ENCODE measurements at regions not wholly inside any gene's neighbourhood (a gene's known extent, or its start where the extent isn't known, plus 50 kb on each side); places are given as distances from the start of the nearest gene placed in this dataset.

DNA sequence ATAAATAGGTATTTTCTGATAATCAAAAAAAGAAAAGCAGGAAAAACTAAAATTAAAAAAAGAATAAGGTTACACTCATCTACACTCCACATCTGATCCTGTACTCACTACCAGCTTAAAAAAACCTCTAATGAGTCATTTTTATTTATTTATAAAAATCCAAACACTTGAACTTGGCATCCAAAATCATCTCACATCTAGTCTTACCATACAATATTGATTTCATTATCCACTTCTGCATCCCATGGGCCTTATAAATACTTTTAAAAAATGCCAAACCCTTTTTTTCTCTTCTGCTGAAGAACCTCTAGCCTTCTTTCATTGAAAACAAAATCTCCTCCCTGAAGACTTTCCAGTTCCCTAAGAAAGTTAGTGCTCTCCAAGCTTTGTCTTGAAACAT is 109.7 kb downstream of the TMTC3 start:
- DNase-seq = no peak

- DNase-seq = no peak
These were observed 111.4 kb downstream of the TMTC3 start for GRCh38 chr12:88253371-88253978.

DNA sequence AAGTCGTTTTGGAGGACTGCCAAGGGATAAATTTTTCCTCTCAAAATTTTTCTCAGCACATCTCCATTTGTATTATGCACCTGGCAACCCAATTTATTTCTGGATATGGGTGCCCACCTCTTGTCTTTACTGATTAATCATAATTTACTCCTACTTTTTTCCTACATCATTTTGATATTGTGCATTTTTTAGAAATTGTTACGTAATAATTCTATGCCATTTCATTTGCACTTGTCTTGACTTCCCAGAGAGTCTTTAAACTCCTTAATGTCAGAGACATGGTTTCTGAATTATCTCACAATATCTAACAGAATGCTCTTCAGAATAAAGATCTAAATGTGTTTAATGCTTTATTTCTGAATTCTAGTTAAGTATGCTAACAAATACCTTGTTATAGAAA is 113.1 kb downstream of the TMTC3 start:
- no peak for DNase-seq

DNA sequence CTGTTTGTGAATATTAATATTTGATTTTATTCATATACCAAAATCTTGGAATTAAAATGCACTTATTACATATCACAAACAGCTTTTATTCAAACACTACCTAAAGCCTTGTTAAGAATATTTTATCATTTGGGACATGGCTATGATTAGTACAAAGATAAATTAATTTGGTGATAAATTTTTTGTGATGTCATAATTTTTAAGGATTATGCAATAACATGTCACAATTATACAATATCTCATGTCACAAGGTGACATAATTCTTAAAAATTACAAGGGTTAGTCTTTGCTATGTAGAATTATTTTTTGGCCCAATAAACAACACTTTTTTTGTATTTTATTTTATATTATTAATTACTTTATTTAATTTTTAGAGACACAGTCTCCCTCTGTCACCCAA is 113.7 kb downstream of the TMTC3 start:
- no peak for DNase-seq

- DNase-seq = no peak
These were observed 116.3 kb downstream of the TMTC3 start for GRCh38 chr12:88258396-88258795.

- no peak for DNase-seq
These were observed 124.8 kb downstream of the TMTC3 start for GRCh38 chr12:88266806-88267360.

DNA sequence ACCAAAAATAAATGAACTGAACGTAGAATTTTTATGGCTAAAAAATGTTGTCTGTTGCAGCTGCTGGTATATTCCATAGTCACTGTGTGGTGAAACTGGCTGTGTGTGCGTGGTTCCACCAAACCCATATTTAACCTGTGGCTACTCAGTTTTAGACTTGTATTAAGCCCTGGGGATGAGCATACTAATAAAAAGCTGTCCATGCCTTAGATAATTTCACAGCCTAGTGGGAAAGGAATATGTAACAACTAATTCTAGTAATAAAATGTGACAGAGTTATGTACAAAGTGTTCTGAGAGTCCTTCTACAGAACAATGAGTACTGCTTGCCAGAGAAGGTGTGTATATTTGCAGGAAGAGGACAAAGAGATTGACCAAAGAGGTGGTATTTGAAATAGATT is 125.5 kb downstream of the TMTC3 start:
- DNase-seq = no peak

DNA sequence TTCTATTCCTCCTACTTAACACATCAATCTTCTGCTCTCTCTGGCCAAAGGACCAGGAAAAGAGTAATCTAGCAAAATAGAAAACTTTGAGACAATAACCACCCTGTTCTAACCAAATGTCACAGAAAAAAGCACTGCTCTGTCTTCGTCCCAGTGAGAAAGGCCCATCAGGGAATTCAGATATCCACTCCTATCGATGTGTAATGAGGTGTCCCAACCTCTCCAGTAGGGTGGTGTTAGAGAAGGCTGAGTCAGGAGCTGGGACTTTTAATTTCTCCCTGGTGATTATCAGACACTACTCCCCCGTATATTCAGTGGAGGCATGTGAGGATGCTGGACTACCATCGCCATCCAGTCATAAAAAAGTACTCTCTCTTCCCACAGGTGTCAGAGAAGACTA is 130.3 kb downstream of the TMTC3 start:
- DNase-seq = no peak

- DNase-seq = no peak
These were observed 131.3 kb downstream of the TMTC3 start for GRCh38 chr12:88273450-88273849.

DNA sequence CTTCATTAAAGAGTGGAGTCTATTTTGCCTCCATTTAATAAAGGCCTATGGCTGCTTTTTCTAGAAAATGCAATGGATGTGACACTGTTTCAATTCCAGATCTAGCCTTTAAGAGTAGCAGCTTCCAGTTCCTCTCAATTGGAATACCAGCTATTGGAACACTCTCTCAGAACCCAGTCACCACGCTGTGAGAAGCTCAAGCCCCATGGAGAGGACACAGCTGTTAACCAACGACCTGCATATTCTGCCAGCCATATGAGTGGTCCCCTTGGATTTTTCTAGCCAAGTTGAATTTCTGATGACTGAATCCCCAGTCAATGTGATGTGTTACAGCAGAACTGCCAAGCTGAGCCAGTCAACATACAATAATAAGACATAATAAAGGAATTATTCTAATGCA is 131.8 kb downstream of the TMTC3 start:
- DNase-seq = no peak

DNA sequence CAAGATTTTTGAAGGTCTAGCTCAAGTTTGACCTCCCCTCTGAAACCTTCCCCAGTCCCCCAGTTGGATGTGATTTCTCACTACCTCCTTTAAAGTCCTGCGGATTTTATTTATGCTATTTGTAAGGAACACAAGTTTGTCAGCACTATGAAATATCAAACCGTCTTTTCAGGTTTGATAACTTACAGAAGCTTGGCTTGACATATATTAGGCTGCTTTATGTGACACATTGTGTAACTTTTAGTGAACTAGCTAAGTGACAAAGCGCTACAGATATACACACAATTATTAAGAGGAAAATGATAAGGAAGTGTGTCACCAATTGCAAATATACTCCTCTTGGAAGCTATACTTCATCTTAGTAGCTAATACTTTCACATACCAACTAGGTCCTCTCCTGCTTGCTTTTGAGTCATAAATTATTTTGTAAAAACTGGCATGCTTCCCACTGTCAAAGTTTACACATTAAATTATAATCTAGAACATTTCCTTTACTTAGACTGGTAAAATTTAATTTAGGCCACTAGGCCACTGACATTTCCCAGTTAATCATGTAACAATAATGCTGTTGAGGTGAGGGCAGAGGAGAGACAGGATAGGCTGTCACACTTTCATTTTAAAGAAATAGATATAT is 149.5 kb downstream of the TMTC3 start:
- DNase-seq = no peak

DNA sequence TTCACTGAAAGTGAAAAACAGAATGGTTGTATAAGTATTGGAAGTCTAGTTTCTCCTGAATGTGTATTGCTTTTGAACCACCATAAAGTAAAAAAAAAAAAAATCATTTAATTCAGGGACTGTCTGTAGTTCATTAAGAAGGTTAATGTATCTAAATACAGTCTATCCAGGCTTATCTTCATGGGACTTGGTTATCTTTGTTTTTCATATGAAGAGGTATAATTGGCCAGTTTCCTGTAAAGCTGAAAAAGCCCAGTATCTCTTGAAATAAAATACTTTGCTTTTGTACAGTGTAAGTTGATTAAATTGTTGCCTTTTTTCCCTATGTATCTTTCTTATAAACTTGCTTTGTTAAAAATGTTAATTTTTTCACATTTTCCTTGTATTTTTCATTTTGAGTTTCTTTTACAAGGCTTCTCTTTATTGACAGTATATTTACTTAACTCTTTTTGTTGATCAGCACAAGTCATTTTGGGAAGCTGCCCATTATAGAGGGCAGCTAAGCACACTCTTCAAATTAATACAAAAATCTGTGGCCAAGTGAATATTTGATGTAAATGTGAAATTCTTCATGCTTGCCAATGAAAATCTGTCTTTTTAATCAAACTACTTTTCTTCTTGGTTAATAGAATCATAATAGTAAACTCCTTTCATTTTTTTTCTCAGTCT is 156.0 kb downstream of the TMTC3 start:
- DNase-seq = no peak

GRCh38 chr12:88298761-88299242 is 156.7 kb downstream of the TMTC3 start:
- peak; percentile 12 for DNase-seq

- peak; percentile 50 for DNase-seq
These were observed 157.5 kb downstream of the TMTC3 start for GRCh38 chr12:88299567-88300101.

DNA sequence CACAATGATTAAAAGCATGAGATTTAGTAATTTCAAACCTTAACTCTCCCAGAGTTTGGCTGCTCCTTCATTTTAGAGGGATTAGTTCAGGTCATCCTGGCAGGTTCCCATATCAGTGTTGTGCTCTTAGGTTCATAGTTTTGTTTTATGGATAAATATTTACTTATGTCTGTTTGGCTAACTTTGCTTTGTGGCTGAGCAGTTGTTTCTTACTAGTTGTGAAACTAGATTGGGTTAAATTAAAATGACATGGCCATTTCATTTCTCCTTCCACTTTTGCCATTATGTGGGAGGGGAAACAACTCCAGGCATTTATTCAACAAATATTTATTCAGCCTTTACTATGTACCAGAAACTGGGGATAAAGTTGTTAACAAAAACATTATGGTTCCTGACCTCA is 158.8 kb downstream of the TMTC3 start:
- no peak for DNase-seq

- DNase-seq = no peak
These were observed 161.2 kb downstream of the TMTC3 start for GRCh38 chr12:88303335-88303734.

DNA sequence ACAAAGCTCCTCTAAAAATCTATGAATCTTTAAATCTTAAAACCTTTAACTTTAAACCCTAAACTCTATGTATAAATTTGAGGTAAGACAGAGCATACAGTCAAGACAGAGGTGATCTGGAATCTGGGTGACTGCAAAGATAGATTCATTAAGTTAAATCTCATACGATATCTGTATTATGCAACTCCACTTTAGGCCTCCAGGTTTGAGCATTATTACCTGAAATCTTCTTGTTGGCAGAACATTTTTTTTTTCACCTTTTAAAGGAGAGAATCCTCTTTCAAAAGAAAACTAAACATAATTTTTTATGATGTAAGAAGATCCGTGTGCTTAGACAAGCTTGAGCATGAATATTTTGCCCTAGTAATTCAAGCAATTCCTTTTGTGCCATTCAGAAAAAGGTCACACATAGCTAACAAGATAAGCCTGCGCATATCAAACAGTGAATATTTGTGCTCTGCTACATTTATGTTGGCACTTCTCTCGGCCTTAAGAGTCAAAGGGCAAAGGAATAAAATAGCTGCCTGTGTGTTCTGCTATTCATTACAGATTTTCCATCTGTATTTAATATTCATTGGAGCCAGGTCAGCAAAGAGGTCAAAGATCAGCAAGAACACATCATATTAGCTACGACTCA is 163.3 kb downstream of the TMTC3 start:
- DNase-seq = no peak

DNA sequence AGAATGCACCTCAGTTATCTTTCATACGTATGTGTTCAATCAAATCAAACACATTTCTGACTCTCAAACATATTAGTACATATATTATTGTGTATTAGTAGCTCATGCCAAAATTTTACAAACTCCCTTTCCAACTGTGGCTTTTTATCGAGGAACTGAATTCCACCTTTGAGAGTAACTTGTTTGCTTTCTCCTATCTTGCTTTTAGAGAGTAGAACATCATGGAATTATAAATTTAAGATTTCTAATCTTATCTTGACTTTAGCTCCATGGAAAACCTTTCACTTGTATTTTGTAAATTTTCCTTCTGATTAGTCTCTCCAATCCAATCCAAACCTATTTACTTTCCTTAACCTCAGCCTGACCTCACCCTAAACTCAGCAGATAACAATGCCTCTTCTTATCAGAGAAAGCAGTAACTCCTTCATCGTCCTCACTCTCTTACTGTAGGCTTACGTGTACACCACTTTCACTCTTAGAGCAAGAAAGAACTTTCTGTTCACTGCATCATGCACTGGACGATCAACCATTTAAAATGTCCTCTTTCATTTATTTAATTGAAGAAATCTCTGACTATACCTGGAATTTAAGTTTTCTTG is 164.5 kb downstream of the TMTC3 start:
- no peak for DNase-seq

- no peak for DNase-seq
These were observed 165.9 kb downstream of the TMTC3 start for GRCh38 chr12:88307961-88308360.

DNA sequence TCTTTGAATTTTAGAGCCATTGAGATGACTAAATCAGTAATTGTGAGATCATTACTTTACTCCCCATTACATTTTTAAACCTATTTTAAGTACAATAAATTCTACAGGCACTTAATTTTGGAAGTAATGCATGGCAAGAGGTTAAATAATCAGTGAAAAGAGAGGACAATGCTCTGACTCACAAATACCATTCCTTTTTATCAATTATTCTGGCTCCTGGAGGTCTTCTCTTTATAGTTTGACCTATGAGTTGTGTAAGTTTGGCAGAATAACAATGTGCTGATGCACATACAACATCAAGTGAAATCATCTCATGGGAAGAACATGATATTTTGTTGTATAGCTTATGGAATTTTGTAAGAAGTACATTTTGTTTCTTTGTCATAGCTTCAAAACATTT is 166.7 kb downstream of the TMTC3 start:
- no peak for DNase-seq

DNA sequence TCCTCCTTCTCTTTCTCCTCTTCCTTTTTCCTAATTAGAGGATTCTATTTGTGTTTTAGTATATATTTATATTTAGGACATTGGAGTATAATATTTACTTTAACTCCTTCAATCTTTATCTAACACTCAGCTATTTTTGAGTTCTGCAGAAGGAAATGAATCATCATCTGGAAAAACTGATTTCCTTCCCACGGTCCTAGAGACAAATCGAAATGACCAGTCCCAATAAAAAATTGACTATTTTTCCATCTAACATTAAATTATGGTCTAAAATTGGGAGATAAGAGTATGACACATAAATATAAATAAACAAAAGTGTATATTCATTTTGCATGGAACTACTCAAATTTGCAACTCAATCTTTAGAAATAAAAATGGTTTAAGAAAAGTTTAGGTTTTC is 167.4 kb downstream of the TMTC3 start:
- no peak for DNase-seq

DNA sequence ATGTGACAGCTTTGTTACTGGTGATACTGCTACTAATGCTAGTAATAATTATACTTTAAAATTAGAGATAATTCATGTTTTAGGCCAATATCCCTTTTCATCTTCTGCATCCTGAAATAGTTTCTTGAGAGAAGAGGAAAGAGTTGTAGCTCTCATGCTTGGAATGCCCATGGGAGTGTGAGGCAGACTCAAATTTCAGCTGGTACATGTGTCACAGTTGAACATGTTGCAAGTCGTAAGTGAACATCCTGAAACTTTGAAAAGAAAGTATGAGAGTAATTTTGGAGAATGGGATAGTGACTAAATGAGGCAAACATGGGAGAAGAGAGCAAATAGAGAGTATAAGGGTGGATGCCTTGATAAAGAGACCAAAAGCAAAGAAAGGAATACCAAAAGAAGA is 168.0 kb downstream of the TMTC3 start:
- no peak for DNase-seq

- no peak for DNase-seq
These were observed 168.6 kb downstream of the TMTC3 start for GRCh38 chr12:88310666-88311065.
